ENCODE measurements at regions not wholly inside any gene's neighbourhood (a gene's known extent, or its start where the extent isn't known, plus 50 kb on each side); places are given as distances from the start of the nearest gene placed in this dataset.

DNA sequence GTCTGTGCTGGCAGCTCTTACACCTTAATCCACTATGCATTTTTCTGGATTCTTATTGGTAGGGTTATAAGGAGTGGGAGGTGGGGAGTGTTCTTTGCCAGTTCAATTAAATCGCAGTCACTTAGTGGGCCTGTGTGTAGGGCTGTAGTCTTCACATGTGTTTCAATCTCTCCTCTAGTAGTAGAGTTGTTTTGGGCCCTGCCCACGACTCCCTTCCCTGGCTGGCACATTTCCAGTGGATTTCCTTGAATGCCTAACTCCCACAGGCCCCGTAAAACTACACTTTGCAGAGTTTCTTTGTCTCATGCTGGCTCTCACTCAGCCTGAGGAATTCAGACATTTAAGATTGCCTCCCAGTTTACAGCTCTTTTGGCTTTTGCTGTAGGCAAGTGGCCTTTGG lies 414.0 kb upstream of the OPRM1 start:
- no peaks in the 10 kb centered on the region for H3K9me3 Mint-ChIP-seq (ENCODE audit: low read depth, unreplicated experiment)
- H3K4me3 Mint-ChIP-seq (ENCODE audit: low read depth, unreplicated experiment), result no peak overlapping the region
- H3K27ac Mint-ChIP-seq (ENCODE audit: unreplicated experiment), result no peak overlapping the region
- H3K4me1 Mint-ChIP-seq (ENCODE audit: low read depth, unreplicated experiment), result no peaks in the 10 kb centered on the region
- TF ChIP-seq CTCF (IDR thresholded peaks at IDR 0.05; ENCODE audit: unreplicated experiment), result no peak
- no peak for DNase-seq
- H3K36me3 Mint-ChIP-seq (ENCODE audit: insufficient read depth, unreplicated experiment), result no peaks in the 10 kb centered on the region
- CTCF ChIA-PET, result interaction anchor here (0.6 kb wide), 1 partner anchor 233 kb away, joined by 3 read pairs; no protein-coding TSS in a partner anchor
- BruUV-seq (replicated peaks), result no TSS peak
- intact Hi-C loops (cut with micrococcal nuclease; ENCODE audit: unreplicated experiment), result no loop called here
- H3K27me3 Mint-ChIP-seq (ENCODE audit: unreplicated experiment), result no peaks in the 10 kb centered on the region

GRCh38 chr6:153624528-153624927 lies 414.5 kb upstream of the OPRM1 start:
- intact Hi-C loops (cut with micrococcal nuclease; ENCODE audit: unreplicated experiment), result no loop called here
- Mint-ChIP-seq H3K27me3 (ENCODE audit: unreplicated experiment) (no peaks in the 10 kb centered on the region), H3K9me3 (ENCODE audit: low read depth, unreplicated experiment) (no peaks in the 10 kb centered on the region), H3K4me1 (ENCODE audit: low read depth, unreplicated experiment) (no peaks in the 10 kb centered on the region), H3K27ac (ENCODE audit: unreplicated experiment) (no peak overlapping the region), H3K36me3 (ENCODE audit: insufficient read depth, unreplicated experiment) (no peaks in the 10 kb centered on the region), H3K4me3 (ENCODE audit: low read depth, unreplicated experiment) (no peak overlapping the region)
- no TSS peak for BruUV-seq (replicated peaks)
- CTCF ChIA-PET, result no interaction called here
- TF ChIP-seq CTCF (IDR thresholded peaks at IDR 0.05; ENCODE audit: unreplicated experiment), result no peak
- no peak for DNase-seq

GRCh38 chr6:153623496-153623895 lies 415.5 kb upstream of the OPRM1 start:
- Mint-ChIP-seq H3K27me3 (ENCODE audit: unreplicated experiment) (no peaks in the 10 kb centered on the region), H3K4me1 (ENCODE audit: low read depth, unreplicated experiment) (no peaks in the 10 kb centered on the region), H3K27ac (ENCODE audit: unreplicated experiment) (no peak overlapping the region), H3K36me3 (ENCODE audit: insufficient read depth, unreplicated experiment) (no peaks in the 10 kb centered on the region), H3K4me3 (ENCODE audit: low read depth, unreplicated experiment) (no peak overlapping the region), H3K9me3 (ENCODE audit: low read depth, unreplicated experiment) (no peaks in the 10 kb centered on the region)
- intact Hi-C loops (cut with micrococcal nuclease; ENCODE audit: unreplicated experiment), result no loop called here
- DNase-seq, result no peak
- no TSS peak for BruUV-seq (replicated peaks)
- TF ChIP-seq CTCF (IDR thresholded peaks at IDR 0.05; ENCODE audit: unreplicated experiment), result no peak
- CTCF ChIA-PET, result no interaction called here

GRCh38 chr6:153621491-153621890 lies 417.5 kb upstream of the OPRM1 start:
- no peaks in the 10 kb centered on the region for H3K27me3 Mint-ChIP-seq (ENCODE audit: unreplicated experiment)

More at GRCh38 chr6:153621491-153621890, 417.5 kb upstream of the OPRM1 start:
- no TSS peak for BruUV-seq (replicated peaks)
- no peak overlapping the region for H3K27ac Mint-ChIP-seq (ENCODE audit: unreplicated experiment)
- H3K4me3 Mint-ChIP-seq (ENCODE audit: low read depth, unreplicated experiment), result no peak overlapping the region
- intact Hi-C loops (cut with micrococcal nuclease; ENCODE audit: unreplicated experiment), result no loop called here
- no peak for TF ChIP-seq CTCF (IDR thresholded peaks at IDR 0.05; ENCODE audit: unreplicated experiment)
- no peaks in the 10 kb centered on the region for H3K36me3 Mint-ChIP-seq (ENCODE audit: insufficient read depth, unreplicated experiment)
- CTCF ChIA-PET, result no interaction called here
- no peaks in the 10 kb centered on the region for H3K9me3 Mint-ChIP-seq (ENCODE audit: low read depth, unreplicated experiment)
- H3K4me1 Mint-ChIP-seq (ENCODE audit: low read depth, unreplicated experiment), result no peaks in the 10 kb centered on the region
- DNase-seq, result no peak

All from Calu3 (cell line).